Activated CD4-positive, alpha-beta T cell treated with anti-CD3 and anti-CD28 coated beads, Interleukin-2, amount 10 ng/mL, durations not matched to agents 24 days and 14 days (primary cell): ENCODE measurements at regions not wholly inside any gene's neighbourhood (a gene's known extent, or its start where the extent isn't known, plus 50 kb on each side); places are given as distances from the start of the nearest gene placed in this dataset.
"Not testable (repeated sequence)": the region's sequence is repeated elsewhere in the genome, so short reads cannot be mapped to it uniquely, and the experiment has no call there.

Source experiments
- DNase-seq: peaks from one replicate; pipeline ENCODE4 v3.0.0; 2022
- H3K27ac Mint-ChIP-seq: one replicate; pipeline ENCODE4 v1.8.0; 2022; ENCODE audit warnings: mild to moderate bottlenecking, mixed read lengths
- H3K27me3 Mint-ChIP-seq: one replicate; pipeline ENCODE4 v1.8.0; 2022; ENCODE audit warnings: mixed read lengths
- H3K36me3 Mint-ChIP-seq: one replicate; pipeline ENCODE4 v1.8.0; 2022; ENCODE audit warnings: low read depth, mild to moderate bottlenecking, mixed read lengths
- H3K4me1 Mint-ChIP-seq: one replicate; pipeline ENCODE4 v1.8.0; 2021; ENCODE audit warnings: mixed read lengths
- H3K4me3 Mint-ChIP-seq: one replicate; pipeline ENCODE4 v1.8.0; 2022; ENCODE audit warnings: mild to moderate bottlenecking, moderate library complexity, mixed read lengths
- H3K9me3 Mint-ChIP-seq: one replicate; pipeline ENCODE4 v1.8.0; 2021; ENCODE audit warnings: mixed read lengths
- intact Hi-C: fragments of 100-400 bp; cut with micrococcal nuclease; formaldehyde crosslinking; loops from one replicate; pipeline ENCODE4 v1.15.1; 2023

DNA sequence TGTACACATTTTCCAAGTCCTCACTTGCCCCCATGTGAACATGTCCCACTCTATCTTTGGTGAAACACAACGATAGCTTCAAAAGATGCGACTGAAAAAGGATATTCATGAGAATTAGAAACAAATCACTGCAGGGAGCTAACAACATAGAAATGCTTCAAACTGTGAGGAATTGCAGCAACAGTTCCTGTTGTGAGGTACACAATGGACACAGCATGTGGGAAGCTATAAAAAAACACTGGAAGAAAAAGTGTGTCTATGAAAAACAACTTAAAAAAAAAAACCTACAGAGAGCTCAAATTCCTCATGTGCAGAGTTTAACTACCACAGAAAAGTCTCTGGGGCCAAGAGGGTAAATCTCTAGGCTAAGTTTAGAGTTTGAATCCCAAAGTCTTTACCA lies 51.6 kb upstream of the BLTP1 start:
- H3K4me1 Mint-ChIP-seq: no peaks in the 10 kb centered on the region
- no peak overlapping the region for H3K27ac Mint-ChIP-seq
- H3K4me3 Mint-ChIP-seq: no peak overlapping the region
- intact Hi-C loops: no loop called here
- DNase-seq: no peak
- peaks cover 1% of the 10 kb centered on the region for H3K9me3 Mint-ChIP-seq
- peaks cover 19% of the 10 kb centered on the region for H3K27me3 Mint-ChIP-seq
- H3K36me3 Mint-ChIP-seq: no peaks in the 10 kb centered on the region

DNA sequence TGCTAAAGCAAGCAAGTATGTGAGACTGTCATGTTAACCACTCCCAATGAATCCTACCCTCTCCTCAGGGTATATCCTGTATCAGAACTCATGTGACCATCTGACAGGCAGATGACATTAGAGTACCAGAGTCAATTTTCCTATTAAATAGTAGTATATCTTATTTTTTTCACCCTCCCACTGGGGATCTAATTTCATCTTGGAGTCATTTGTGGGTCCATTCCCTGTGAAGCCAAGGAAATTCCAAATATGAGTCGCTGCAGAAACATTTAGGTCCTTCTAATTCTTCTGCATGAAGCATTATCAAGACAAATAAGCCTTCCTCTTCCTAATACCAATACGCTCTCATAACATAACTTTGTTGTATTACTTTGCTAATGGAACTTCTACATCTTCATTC lies 52.2 kb upstream of the BLTP1 start:
- H3K36me3 Mint-ChIP-seq: no peaks in the 10 kb centered on the region
- H3K27ac Mint-ChIP-seq: no peak overlapping the region
- intact Hi-C loops: no loop called here
- no peak overlapping the region for H3K4me3 Mint-ChIP-seq
- H3K9me3 Mint-ChIP-seq: peaks cover 5% of the 10 kb centered on the region
- DNase-seq: no peak
- no peaks in the 10 kb centered on the region for H3K4me1 Mint-ChIP-seq
- peaks cover 22% of the 10 kb centered on the region for H3K27me3 Mint-ChIP-seq

DNA sequence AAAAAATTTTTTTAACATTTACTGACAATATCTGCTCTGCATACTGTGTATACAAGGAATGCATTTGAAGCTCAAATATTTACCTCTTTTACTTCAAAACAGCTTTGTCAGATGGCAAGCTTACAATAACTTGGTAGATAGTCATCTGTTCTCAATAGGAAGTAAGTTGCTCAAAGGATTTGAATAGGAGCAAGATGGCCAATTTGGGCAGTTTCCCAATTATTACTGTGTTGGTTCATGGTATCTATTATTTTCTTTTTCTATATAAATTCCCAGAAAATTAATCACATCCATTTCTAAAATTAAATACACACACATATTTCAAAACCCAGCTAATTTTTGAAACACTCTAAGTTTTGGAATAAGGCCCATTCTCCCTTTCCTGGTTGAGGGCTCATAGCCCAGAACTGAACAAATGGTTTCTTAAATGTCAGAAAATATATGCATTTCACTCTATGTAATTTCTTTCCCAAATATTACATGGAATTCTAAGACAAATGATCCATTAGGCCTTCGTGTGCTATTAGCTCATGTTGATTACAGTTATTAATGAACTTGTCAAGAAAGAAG lies 60.2 kb upstream of the BLTP1 start:
- H3K9me3 Mint-ChIP-seq: peaks cover 7% of the 10 kb centered on the region
- intact Hi-C loops: no loop called here

DNA sequence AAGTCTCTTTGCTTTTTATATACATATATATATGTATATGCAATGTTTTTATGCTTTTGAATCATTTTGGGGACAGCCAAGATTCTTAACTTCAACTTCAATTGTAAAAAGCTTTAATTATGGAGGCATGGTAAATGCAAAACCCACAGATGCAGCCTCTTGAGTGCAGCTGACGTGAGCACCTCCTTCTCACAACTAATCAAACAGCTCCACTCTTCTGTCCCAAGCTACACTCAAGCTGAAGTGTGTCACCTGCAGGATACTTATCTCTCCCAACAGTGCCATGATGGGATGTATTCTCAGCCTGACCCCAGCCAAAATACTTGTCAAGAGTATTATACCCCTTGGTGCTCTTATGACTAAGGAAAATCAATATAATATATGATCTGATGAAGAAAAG lies 60.7 kb upstream of the BLTP1 start:
- H3K4me3 Mint-ChIP-seq: no peak overlapping the region
- H3K36me3 Mint-ChIP-seq: no peaks in the 10 kb centered on the region
- DNase-seq: no peak
- H3K27ac Mint-ChIP-seq: no peak overlapping the region
- peaks cover 15% of the 10 kb centered on the region for H3K27me3 Mint-ChIP-seq
- intact Hi-C loops: no loop called here
- H3K4me1 Mint-ChIP-seq: no peaks in the 10 kb centered on the region
- H3K9me3 Mint-ChIP-seq: peaks cover 7% of the 10 kb centered on the region

More for the DNA sequence above, 60.2 kb upstream of the BLTP1 start:
- H3K4me3 Mint-ChIP-seq: no peak overlapping the region
- H3K36me3 Mint-ChIP-seq: no peaks in the 10 kb centered on the region
- no peak overlapping the region for H3K27ac Mint-ChIP-seq
- peaks cover 15% of the 10 kb centered on the region for H3K27me3 Mint-ChIP-seq
- no peaks in the 10 kb centered on the region for H3K4me1 Mint-ChIP-seq
- no peak for DNase-seq

DNA sequence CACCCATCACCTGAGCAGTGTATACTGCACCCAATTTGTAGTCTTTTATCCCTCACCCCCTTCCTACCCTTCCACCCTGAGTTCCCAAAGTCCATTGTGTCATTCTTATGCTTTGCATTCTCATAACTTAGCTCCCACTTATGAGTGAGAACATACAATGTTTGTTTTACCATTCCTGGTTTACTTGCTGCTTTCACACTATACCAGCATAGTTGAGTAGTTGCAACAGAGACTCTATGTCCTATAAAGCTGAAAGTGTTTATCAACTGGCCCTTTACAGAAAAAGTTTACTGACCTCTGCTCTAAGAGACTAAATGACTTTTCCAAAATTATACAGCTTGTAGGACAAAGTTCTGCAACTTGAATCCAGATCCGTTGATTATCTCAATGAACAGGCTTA lies 61.1 kb upstream of the BLTP1 start:
- Mint-ChIP-seq H3K27ac (no peak overlapping the region), H3K9me3 (peaks cover 7% of the 10 kb centered on the region), H3K36me3 (no peaks in the 10 kb centered on the region), H3K27me3 (peaks cover 13% of the 10 kb centered on the region), H3K4me3 (no peak overlapping the region), H3K4me1 (no peaks in the 10 kb centered on the region)
- intact Hi-C loops: no loop called here
- no peak for DNase-seq

DNA sequence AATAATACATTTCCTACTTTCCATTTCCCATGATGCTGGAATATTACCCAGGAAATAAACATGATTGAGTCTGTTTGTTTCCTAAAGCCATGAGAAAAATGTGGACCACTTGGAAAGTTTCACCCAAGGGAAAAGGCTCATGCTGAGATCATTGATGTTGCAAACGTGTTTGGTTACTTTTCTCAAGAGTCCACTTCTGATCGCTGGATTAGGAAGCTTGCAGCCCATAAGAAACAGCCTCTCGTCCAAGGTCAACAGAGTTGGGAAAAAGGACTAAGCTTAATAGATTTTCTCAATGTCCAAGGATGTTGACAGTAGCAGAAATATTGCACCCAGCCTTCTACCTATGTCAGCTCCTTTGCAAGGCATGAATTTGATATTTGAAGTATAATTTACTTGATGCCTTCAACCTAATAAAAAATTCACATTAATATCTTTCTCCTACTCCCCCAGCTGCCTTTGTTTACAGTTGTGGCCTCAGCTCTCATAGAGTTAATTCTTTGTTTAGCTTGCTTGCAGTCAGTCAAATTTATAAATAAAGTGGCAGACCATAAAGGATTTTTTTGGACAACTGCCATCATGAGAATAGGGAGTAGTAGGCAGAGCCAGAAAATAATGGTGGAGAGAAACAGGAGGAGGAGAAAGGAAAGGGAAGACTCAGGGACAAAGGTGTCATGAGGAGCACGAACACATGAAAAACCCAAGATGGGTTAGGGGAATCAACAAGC lies 65.6 kb upstream of the BLTP1 start:
- DNase-seq: no peak
- H3K36me3 Mint-ChIP-seq: no peaks in the 10 kb centered on the region
- H3K27ac Mint-ChIP-seq: no peak overlapping the region
- H3K9me3 Mint-ChIP-seq: no peaks in the 10 kb centered on the region
- H3K4me1 Mint-ChIP-seq: no peaks in the 10 kb centered on the region
- H3K27me3 Mint-ChIP-seq: peaks cover 11% of the 10 kb centered on the region
- no peak overlapping the region for H3K4me3 Mint-ChIP-seq
- intact Hi-C loops: no loop called here

DNA sequence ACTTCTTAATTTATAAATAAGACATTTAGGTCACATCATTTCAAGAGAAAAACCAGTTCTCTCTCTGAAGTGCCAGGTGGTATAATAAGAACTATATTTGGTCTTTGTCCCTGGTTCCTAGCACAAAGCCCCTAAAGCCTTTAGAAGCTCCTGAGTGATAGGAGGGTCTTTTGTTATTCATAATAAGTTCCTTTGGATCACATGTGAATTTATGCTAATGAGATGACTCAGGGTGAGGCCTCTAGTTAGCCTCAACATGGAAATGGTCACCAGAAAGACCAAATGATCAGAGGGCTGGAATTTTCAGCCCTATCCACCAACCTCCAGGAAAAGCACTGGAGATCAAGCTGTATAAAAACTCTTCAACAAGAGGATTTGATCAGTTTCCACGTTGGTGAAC lies 68.1 kb upstream of the BLTP1 start:
- no peaks in the 10 kb centered on the region for H3K9me3 Mint-ChIP-seq
- H3K36me3 Mint-ChIP-seq: no peaks in the 10 kb centered on the region
- no peaks in the 10 kb centered on the region for H3K4me1 Mint-ChIP-seq
- intact Hi-C loops: no loop called here
- H3K27me3 Mint-ChIP-seq: peaks cover 14% of the 10 kb centered on the region
- DNase-seq: no peak
- no peak overlapping the region for H3K27ac Mint-ChIP-seq
- H3K4me3 Mint-ChIP-seq: no peak overlapping the region

DNA sequence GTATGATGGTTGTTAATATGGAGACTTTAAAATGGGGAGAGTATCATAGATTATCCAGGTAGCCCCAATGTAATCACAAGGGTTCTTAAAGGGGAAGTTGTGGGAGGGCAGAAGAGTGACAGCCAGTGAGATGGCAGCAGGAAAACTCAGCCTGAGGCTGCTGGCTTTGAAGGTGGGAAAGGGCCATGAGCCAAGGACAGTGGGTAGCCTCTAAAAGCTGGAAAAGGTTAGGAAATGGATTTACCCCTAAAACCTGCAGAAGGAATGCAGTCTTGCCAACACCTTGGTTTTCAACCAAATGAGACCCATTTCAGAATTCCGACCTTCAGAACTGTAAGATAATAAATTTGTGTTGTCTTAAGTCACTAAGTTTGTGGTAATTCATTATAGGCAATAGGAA lies 68.8 kb upstream of the BLTP1 start:
- H3K27me3 Mint-ChIP-seq: peaks cover 13% of the 10 kb centered on the region
- H3K9me3 Mint-ChIP-seq: no peaks in the 10 kb centered on the region
- intact Hi-C loops: no loop called here
- no peak for DNase-seq
- no peak overlapping the region for H3K27ac Mint-ChIP-seq
- H3K4me3 Mint-ChIP-seq: no peak overlapping the region
- H3K36me3 Mint-ChIP-seq: no peaks in the 10 kb centered on the region
- H3K4me1 Mint-ChIP-seq: no peaks in the 10 kb centered on the region

DNA sequence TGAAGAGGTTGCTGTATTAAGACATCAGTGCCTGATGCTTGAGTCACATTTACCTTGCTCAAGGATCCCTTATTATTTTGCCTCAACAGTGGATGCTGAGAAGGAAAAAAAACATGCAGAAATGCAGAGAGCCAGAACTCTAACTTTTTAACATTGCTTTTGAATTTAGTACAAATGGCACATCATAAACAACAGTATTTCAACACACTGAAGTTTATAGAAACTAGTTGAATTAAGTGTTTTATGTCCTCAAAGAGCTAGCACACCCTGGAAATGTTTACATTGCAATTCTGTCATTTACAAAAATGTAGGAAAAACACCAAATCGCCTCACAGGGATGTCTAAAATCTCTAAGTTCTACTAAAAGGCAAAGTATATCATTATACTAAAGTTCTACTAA lies 69.5 kb upstream of the BLTP1 start:
- no peaks in the 10 kb centered on the region for H3K9me3 Mint-ChIP-seq
- DNase-seq: no peak
- peaks cover 9% of the 10 kb centered on the region for H3K27me3 Mint-ChIP-seq
- no peak overlapping the region for H3K27ac Mint-ChIP-seq
- H3K4me3 Mint-ChIP-seq: no peak overlapping the region
- no peaks in the 10 kb centered on the region for H3K36me3 Mint-ChIP-seq
- intact Hi-C loops: no loop called here
- no peaks in the 10 kb centered on the region for H3K4me1 Mint-ChIP-seq

DNA sequence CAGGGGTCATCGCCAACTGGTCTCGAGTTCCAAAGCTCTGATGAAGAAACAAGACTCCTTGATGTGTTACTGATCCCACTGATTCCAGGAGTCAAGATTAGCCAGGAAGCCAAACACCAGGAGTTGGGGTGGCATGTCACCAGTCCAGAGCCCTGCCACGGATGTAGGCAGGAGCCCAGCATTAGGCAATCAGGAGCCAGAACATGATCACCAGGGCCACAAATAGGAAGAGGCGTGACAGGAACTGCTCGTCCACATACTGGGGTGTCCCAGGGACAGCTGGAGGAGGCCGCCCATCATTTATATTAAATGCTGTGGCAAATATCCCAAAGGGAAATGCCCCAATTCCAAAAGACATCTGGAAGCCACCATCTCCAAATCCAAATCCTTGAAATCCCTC lies 74.5 kb upstream of the BLTP1 start:
- H3K9me3 Mint-ChIP-seq, H3K4me1 Mint-ChIP-seq, H3K27ac Mint-ChIP-seq, H3K36me3 Mint-ChIP-seq, DNase-seq, H3K4me3 Mint-ChIP-seq, intact Hi-C loops: not testable (repeated sequence)
- H3K27me3 Mint-ChIP-seq: peaks cover 23% of the 10 kb centered on the region

DNA sequence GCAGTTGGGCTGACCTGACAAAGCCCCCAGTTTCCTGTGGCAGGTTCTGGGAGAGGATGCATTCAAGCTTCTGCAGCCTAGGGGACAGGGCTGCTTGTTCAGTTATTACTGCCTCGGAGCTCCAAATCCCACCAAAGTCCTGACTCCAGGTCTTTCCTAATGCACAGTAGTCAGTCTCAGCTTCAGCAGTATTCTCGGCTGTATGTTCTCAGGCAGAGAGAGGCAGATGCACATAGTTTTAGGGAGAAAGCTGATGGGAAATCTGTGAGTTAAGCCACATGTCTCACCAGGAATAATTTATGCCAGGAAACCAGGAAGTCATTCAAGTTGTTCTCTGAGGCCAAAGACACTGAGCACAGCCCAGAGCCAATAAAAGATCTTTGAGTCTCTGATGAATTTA lies 75.3 kb upstream of the BLTP1 start:
- H3K9me3 Mint-ChIP-seq, H3K27ac Mint-ChIP-seq, H3K4me1 Mint-ChIP-seq, H3K4me3 Mint-ChIP-seq, intact Hi-C loops, DNase-seq, H3K36me3 Mint-ChIP-seq: not testable (repeated sequence)
- H3K27me3 Mint-ChIP-seq: peaks cover 28% of the 10 kb centered on the region

DNA sequence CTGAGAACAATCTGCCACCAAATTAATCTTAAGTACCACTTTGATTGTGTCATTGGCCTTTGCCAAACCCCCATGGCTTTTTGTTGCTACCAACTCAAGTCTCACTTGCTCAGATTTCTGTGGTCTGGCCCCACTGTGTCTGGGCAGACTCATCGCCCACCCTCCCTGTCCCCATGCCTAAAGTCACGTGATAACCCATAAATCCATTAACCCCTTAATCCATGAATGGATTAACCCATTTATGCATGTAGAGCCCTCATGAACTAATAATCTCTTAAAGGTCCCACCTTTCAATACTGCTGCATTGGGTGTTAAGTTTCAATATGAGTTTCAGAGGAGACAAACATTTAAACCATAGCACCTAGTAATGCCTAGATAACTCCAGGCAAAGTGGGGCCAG lies 78.5 kb upstream of the BLTP1 start:
- intact Hi-C loops: no loop called here
- no peak for DNase-seq
- peaks cover 30% of the 10 kb centered on the region for H3K27me3 Mint-ChIP-seq
- no peak overlapping the region for H3K4me3 Mint-ChIP-seq
- no peaks in the 10 kb centered on the region for H3K9me3 Mint-ChIP-seq
- no peaks in the 10 kb centered on the region for H3K36me3 Mint-ChIP-seq
- no peak overlapping the region for H3K27ac Mint-ChIP-seq
- H3K4me1 Mint-ChIP-seq: no peaks in the 10 kb centered on the region

DNA sequence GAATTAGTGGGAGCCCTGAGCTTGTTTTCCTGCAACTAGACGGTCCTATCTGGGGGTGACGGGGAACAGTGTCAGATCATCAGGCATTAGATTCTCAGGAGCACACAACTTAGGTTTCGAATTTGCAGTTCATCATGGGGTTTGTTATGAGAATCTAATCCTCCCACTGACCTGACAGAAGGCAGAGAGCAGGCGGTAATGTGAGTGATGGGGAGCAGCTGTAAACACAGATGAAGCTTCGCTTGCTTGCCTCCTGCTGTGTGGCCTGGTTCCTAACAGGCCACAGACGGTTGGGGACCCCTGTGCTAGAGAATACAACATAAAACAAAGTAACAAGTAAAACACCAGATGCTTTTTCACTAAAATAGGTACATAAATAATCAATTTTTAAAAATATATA lies 86.2 kb upstream of the BLTP1 start:
- Mint-ChIP-seq H3K36me3 (no peaks in the 10 kb centered on the region), H3K4me1 (no peaks in the 10 kb centered on the region), H3K4me3 (no peak overlapping the region), H3K27ac (no peak overlapping the region), H3K9me3 (no peaks in the 10 kb centered on the region), H3K27me3 (peaks cover 7% of the 10 kb centered on the region)
- intact Hi-C loops: no loop called here
- no peak for DNase-seq

DNA sequence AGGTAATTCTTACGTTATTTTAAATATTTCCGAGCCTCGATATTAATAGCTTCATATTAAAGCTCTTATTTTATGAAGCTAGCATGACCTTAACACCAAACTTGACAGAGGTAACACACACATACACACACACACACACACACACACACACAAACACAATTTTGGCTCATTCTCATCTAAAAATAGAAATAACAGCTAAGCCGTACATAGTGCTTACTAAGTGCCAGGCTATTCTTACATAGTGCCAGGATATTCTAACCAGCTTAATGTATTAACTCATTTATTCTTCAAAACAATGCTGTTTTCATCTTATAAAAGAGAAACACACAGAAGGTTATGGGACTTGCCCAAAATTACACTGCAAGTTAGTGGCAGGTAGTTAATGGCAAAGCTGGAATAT lies 87.0 kb upstream of the BLTP1 start:
- no peaks in the 10 kb centered on the region for H3K4me1 Mint-ChIP-seq
- no peak for DNase-seq
- intact Hi-C loops: no loop called here
- no peak overlapping the region for H3K27ac Mint-ChIP-seq
- H3K36me3 Mint-ChIP-seq: no peaks in the 10 kb centered on the region
- peaks cover 7% of the 10 kb centered on the region for H3K27me3 Mint-ChIP-seq
- no peak overlapping the region for H3K4me3 Mint-ChIP-seq
- no peaks in the 10 kb centered on the region for H3K9me3 Mint-ChIP-seq

DNA sequence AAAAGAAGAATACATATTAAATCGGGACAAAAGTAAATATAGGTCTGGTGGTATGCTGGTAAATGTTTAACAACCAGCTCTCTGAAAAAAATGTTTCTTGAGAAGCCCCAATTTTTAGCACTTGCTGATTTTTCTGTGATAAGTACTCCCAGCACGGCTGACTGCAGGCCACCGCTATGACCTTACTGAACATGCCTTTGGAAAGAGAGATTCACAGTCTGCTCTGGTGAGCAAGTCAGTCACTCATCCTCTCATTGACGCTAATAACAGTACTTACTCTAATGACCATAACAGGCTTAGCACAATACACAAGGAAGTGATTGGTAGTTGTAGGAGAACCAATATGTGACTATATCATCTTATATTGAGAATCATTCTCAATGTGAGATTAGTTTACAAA lies 98.9 kb upstream of the BLTP1 start:
- intact Hi-C loops: no loop called here
- no peaks in the 10 kb centered on the region for H3K4me1 Mint-ChIP-seq

More for the DNA sequence above, 98.9 kb upstream of the BLTP1 start:
- H3K4me3 Mint-ChIP-seq: no peak overlapping the region
- no peaks in the 10 kb centered on the region for H3K36me3 Mint-ChIP-seq
- no peak for DNase-seq
- no peaks in the 10 kb centered on the region for H3K9me3 Mint-ChIP-seq
- no peak overlapping the region for H3K27ac Mint-ChIP-seq
- peaks cover 7% of the 10 kb centered on the region for H3K27me3 Mint-ChIP-seq
